H9 (cell line): ENCODE measurements at regions not wholly inside any gene's neighbourhood (a gene's known extent, or its start where the extent isn't known, plus 50 kb on each side); places are given as distances from the start of the nearest gene placed in this dataset.

Source experiments
- DNase-seq: peaks from one replicate; pipeline ENCODE4 v3.0.0-alpha.2; 2017
- H2AFZ ChIP-seq: one replicate; pipeline ENCODE4 v1.6.1; 2013; ENCODE audit warnings: mild to moderate bottlenecking, low read length, control low read depth, moderate library complexity
- H2AK5ac ChIP-seq: 2 replicates; pipeline ENCODE4 v1.6.1; 2013; ENCODE audit warnings: low read length, control low read depth, mixed read lengths; ENCODE audit not compliant: insufficient read length
- H2BK120ac ChIP-seq: one replicate; pipeline ENCODE4 v1.6.1; 2013; ENCODE audit warnings: low read depth, mild to moderate bottlenecking, low read length, control low read depth, inconsistent platforms; ENCODE audit not compliant: poor library complexity, severe bottlenecking
- H2BK12ac ChIP-seq: 2 replicates; pipeline ENCODE4 v1.6.1; 2013; ENCODE audit warnings: low read length, control low read depth, mixed read lengths, low read depth; ENCODE audit not compliant: insufficient read length
- H2BK15ac ChIP-seq: 2 replicates; pipeline ENCODE4 v1.6.1; 2013; ENCODE audit warnings: low read depth, low read length, control low read depth
- H2BK20ac ChIP-seq: one replicate; pipeline ENCODE4 v1.6.1; 2013; ENCODE audit warnings: low read depth, mild to moderate bottlenecking, low read length, control low read depth, inconsistent platforms; ENCODE audit not compliant: poor library complexity, severe bottlenecking
- H2BK5ac ChIP-seq: 2 replicates; pipeline ENCODE4 v1.6.1; 2013; ENCODE audit warnings: low read length, control low read depth, mixed read lengths; ENCODE audit not compliant: insufficient read length
- H3K14ac ChIP-seq: 2 replicates; pipeline ENCODE4 v1.6.1; 2013; ENCODE audit warnings: low read length, control low read depth; ENCODE audit not compliant: insufficient read depth
- H3K18ac ChIP-seq: 2 replicates; pipeline ENCODE4 v1.6.1; 2013; ENCODE audit warnings: low read depth, mild to moderate bottlenecking, mixed read lengths, low read length, control low read depth; ENCODE audit not compliant: insufficient read length
- H3K23ac ChIP-seq: 2 replicates; pipeline ENCODE4 v1.6.1; 2013; ENCODE audit warnings: low read length, control low read depth, mixed read lengths, low read depth; ENCODE audit not compliant: insufficient read length
- H3K23me2 ChIP-seq: 2 replicates; pipeline ENCODE4 v1.6.1; 2013; ENCODE audit warnings: low read depth, mild to moderate bottlenecking, mixed read lengths, low read length, control low read depth; ENCODE audit not compliant: insufficient read length, poor library complexity, severe bottlenecking
- H3K27ac ChIP-seq: 2 replicates; pipeline ENCODE4 v1.5.1; 2013; ENCODE audit warnings: low read length, control low read depth, mixed read lengths, low read depth; ENCODE audit not compliant: insufficient read length
- H3K27me3 ChIP-seq: 2 replicates; pipeline ENCODE4 v1.6.1; 2013; ENCODE audit warnings: low read length, control low read depth, inconsistent platforms; ENCODE audit not compliant: insufficient read depth
- H3K4ac ChIP-seq: 2 replicates; pipeline ENCODE4 v1.6.1; 2013; ENCODE audit warnings: low read depth, mild to moderate bottlenecking, control low read depth, inconsistent platforms, low read length, moderate library complexity
- H3K4me1 ChIP-seq: 2 replicates; pipeline ENCODE4 v1.6.1; 2013; ENCODE audit warnings: low read length, control low read depth, inconsistent platforms; ENCODE audit not compliant: insufficient read depth
- H3K4me2 ChIP-seq: 2 replicates; pipeline ENCODE4 v1.6.1; 2013; ENCODE audit warnings: low read length, control low read depth, mixed read lengths; ENCODE audit not compliant: insufficient read length, insufficient read depth
- H3K56ac ChIP-seq: 2 replicates; pipeline ENCODE4 v1.6.1; 2013; ENCODE audit warnings: low read depth, mild to moderate bottlenecking, mixed read lengths, low read length, control low read depth; ENCODE audit not compliant: insufficient read length
- H3K79me1 ChIP-seq: 2 replicates; pipeline ENCODE4 v1.6.1; 2013; ENCODE audit warnings: low read depth, mild to moderate bottlenecking, moderate library complexity, low read length, control low read depth, inconsistent platforms; ENCODE audit not compliant: insufficient read depth, poor library complexity, severe bottlenecking
- H3K79me2 ChIP-seq: 2 replicates; pipeline ENCODE4 v1.6.1; 2013; ENCODE audit warnings: low read length, control low read depth, inconsistent platforms; ENCODE audit not compliant: insufficient read depth
- H3K9ac ChIP-seq: 2 replicates; pipeline ENCODE4 v1.6.1; 2013; ENCODE audit warnings: low read length, control low read depth, mixed read lengths; ENCODE audit not compliant: insufficient read length; ENCODE audit errors: extremely low read depth
- H3K9me3 ChIP-seq: one replicate; pipeline ENCODE4 v1.6.1; 2013; ENCODE audit warnings: low read depth, low read length, inconsistent platforms; ENCODE audit not compliant: control insufficient read depth
- H3T11ph ChIP-seq: one replicate; pipeline ENCODE4 v1.6.1; 2013; ENCODE audit warnings: mild to moderate bottlenecking, low read length, control low read depth, inconsistent platforms
- H4K20me1 ChIP-seq: one replicate; pipeline ENCODE4 v1.6.1; 2013; ENCODE audit not compliant: control insufficient read depth, insufficient read length, insufficient read depth
- H4K5ac ChIP-seq: 2 replicates; pipeline ENCODE4 v1.6.1; 2013; ENCODE audit warnings: low read depth, mild to moderate bottlenecking, mixed read lengths, low read length, control low read depth; ENCODE audit not compliant: insufficient read length
- H4K8ac ChIP-seq: replicated peaks from 2 replicates; pipeline ENCODE4 v1.6.1; 2013; ENCODE audit warnings: low read length, control low read depth, mixed read lengths, low read depth; ENCODE audit not compliant: insufficient read length
- H4K91ac ChIP-seq: 2 replicates; pipeline ENCODE4 v1.6.1; 2013; ENCODE audit warnings: low read depth, mild to moderate bottlenecking, moderate library complexity, mixed read lengths, low read length, control low read depth; ENCODE audit not compliant: insufficient read length
- H3K27ac Mint-ChIP-seq, 3 experiments: 2 replicates in 2 of 3; 3 replicates in 1 of 3; pipeline ENCODE4 v1.8.0; 2020 to 2021; ENCODE audit warnings: mixed read lengths in 3 of 3, mild to moderate bottlenecking in 1 of 3, moderate library complexity in 1 of 3
- H3K27me3 Mint-ChIP-seq: 2 replicates; pipeline ENCODE4 v1.8.0; 2021; ENCODE audit warnings: low read depth, mild to moderate bottlenecking, moderate library complexity, mixed read lengths
- H3K36me3 Mint-ChIP-seq, 3 experiments: 2 replicates in 2 of 3; 3 replicates in 1 of 3; pipeline ENCODE4 v1.8.0; 2020 to 2021; ENCODE audit warnings: low read depth in 3 of 3, mixed read lengths in 3 of 3; ENCODE audit not compliant: insufficient read depth in 1 of 3
- H3K4me1 Mint-ChIP-seq, 2 experiments: 2 replicates each; pipeline ENCODE4 v1.8.0; 2020; ENCODE audit warnings: mixed read lengths in 2 of 2
- H3K4me3 Mint-ChIP-seq, 2 experiments: 2 replicates in 1 of 2; 3 replicates in 1 of 2; pipeline ENCODE4 v1.8.0; 2020 to 2021; ENCODE audit warnings: mild to moderate bottlenecking in 2 of 2, mixed read lengths in 2 of 2, moderate library complexity in 1 of 2
- H3K9me3 Mint-ChIP-seq, 2 experiments: 2 replicates in 1 of 2; 3 replicates in 1 of 2; pipeline ENCODE4 v1.8.0; 2020; ENCODE audit warnings: mild to moderate bottlenecking in 2 of 2, mixed read lengths in 2 of 2, moderate library complexity in 1 of 2
- WGBS: extraction: QIAGEN DNeasy Blood & Tissue Kit; methylation state at CpG from one replicate; pipeline ENCODE4 v1.1.7; 2013; ENCODE audit warnings: missing lambda C conversion rate, low lambda C conversion rate, mixed read lengths; ENCODE audit not compliant: insufficient read length; ENCODE audit errors: extremely low coverage; 5-methylcytosine and 5-hydroxymethylcytosine counted together
- TF ChIP-seq, protein P1 (sequence below): fragments of 200-600 bp; sonication (generic); conservative IDR thresholded peaks from 3 replicates; pipeline ENCODE4 v1.8.0; 2021; ENCODE audit warnings: antibody characterized with exemption, mild to moderate bottlenecking

DNA sequence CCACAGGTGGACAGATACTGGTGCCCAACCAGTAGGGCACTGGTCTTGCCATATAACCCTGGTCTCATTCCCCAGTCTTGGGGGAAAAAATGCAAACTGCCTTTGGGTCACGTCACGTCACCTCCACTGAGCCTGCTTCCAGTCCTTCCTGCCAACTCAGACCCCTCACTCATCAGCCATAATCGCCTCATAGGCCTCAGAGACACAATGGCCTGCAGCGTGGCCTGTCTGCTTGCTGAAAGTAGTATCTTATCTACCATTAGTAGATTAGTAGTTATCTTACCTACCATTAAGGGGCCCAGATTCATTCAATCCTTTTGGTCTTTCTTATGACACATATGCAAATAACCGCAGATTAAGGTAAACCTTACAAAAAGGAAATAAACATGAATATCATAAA lies 93.8 kb downstream of the FAM174B start:
- Histone ChIP-seq H3K18ac (no peak overlapping the region), H3K23ac (no peak overlapping the region), H3T11ph (no peak overlapping the region), H3K56ac (no peak overlapping the region), H4K20me1 (peaks cover 2% of the 10 kb centered on the region), H4K91ac (no peak overlapping the region), H3K27ac (no peak overlapping the region), H3K27me3 (no peaks in the 10 kb centered on the region), H2BK20ac (no peak overlapping the region), H2BK15ac (no peak overlapping the region), H3K79me2 (no peaks in the 10 kb centered on the region), H3K23me2 (no peaks in the 10 kb centered on the region), H2AK5ac (no peak overlapping the region), H3K4me2 (no peak overlapping the region), H4K8ac (no peak overlapping the region), H3K9me3 (no peaks in the 10 kb centered on the region), H2BK12ac (no peak overlapping the region), H3K14ac (no peak overlapping the region), H3K9ac (no peak overlapping the region), H3K79me1 (no peaks in the 10 kb centered on the region), H3K4me1 (no peaks in the 10 kb centered on the region), H4K5ac (no peak overlapping the region), H2BK5ac (no peak overlapping the region), H2BK120ac (no peak overlapping the region), H2AFZ (no peak overlapping the region), H3K4ac (no peak overlapping the region)
- no peak overlapping the region for H3K4me3 Mint-ChIP-seq
- H3K9me3 Mint-ChIP-seq = peaks cover 8 to 14% of the 10 kb centered on the region in 2 experiments; a peak in 4 of 5 replicates
- TF ChIP-seq, protein P1, sequence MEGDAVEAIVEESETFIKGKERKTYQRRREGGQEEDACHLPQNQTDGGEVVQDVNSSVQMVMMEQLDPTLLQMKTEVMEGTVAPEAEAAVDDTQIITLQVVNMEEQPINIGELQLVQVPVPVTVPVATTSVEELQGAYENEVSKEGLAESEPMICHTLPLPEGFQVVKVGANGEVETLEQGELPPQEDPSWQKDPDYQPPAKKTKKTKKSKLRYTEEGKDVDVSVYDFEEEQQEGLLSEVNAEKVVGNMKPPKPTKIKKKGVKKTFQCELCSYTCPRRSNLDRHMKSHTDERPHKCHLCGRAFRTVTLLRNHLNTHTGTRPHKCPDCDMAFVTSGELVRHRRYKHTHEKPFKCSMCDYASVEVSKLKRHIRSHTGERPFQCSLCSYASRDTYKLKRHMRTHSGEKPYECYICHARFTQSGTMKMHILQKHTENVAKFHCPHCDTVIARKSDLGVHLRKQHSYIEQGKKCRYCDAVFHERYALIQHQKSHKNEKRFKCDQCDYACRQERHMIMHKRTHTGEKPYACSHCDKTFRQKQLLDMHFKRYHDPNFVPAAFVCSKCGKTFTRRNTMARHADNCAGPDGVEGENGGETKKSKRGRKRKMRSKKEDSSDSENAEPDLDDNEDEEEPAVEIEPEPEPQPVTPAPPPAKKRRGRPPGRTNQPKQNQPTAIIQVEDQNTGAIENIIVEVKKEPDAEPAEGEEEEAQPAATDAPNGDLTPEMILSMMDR = no peak
- no peaks in the 10 kb centered on the region; a peak in 2 of 7 replicates for H3K36me3 Mint-ChIP-seq
- no peak for DNase-seq
- H3K27me3 Mint-ChIP-seq = peaks cover 4% of the 10 kb centered on the region; the same call in 1 of the 2 replicates
- no peaks in the 10 kb centered on the region for H3K4me1 Mint-ChIP-seq
- WGBS = no CpG with 5 or more reads among the region's 5 CpGs
- H3K27ac Mint-ChIP-seq = no peak overlapping the region
